HL-60 (cell line): ENCODE measurements at regions not wholly inside any gene's neighbourhood (a gene's known extent, or its start where the extent isn't known, plus 50 kb on each side); places are given as distances from the start of the nearest gene placed in this dataset.

ENCODE experiments used
- CTCF ChIP-seq: IDR thresholded peaks from one replicate; pipeline ENCODE4 v1.5.1; 2011; ENCODE audit warnings: low read length, control low read depth, inconsistent platforms; ENCODE audit not compliant: insufficient read depth
- REST ChIP-seq: IDR thresholded peaks from 2 replicates; pipeline ENCODE4 v1.6.1; 2012; ENCODE audit warnings: low read depth; ENCODE audit not compliant: insufficient replicate concordance

DNA sequence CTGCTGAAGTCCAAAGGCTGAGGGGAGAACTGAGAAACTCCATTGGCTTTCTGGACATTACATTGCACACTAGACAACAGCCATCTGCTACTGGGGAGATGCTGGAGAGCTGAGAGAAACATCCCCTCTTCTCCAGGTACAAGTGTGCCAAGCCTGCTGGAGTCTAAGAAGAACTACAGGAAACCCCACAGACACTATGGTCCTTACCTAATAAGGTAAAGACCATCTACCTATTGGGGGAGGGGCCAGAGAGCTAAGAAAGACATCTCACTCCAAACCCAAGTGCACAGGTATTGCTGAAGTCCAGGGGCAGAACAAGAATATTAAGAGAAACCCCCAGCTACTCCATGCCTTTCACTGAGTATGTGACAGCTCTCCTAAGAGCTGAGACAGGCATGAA is 338.7 kb upstream of the NCKAP5 start:
- TF ChIP-seq CTCF, result no peak
- no peak for TF ChIP-seq REST
